NOMO-1 (cell line): ENCODE measurements at regions not wholly inside any gene's neighbourhood (a gene's known extent, or its start where the extent isn't known, plus 50 kb on each side); places are given as distances from the start of the nearest gene placed in this dataset.
"Not testable (repeated sequence)": the region's sequence is repeated elsewhere in the genome, so short reads cannot be mapped to it uniquely, and the experiment has no call there.

Experiments
- DNase-seq, 2 experiments: peaks; one replicate each; lab custom pipeline; 2025; ENCODE audit not compliant: unreplicated experiment in 2 of 2; lab: John Stamatoyannopoulos, UW

DNA sequence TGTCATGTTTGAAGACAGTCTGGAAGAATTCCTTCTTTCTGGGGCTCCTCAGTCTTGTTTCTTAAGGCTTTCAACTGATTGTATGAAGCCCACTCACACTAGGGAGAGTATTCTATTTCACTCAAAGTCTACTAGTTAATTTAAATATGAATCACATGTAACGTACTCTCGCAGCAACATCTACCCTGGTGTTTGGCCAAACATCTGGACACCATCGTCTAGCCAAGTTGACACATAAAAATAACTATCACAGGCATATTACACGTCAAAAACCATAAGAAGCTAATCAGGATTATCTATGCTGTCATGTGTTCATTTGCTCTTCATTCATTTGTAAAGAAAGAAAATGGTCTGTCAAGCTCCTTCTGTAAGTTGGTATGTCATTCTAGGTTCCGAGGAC is 787.4 kb downstream of the KCNJ2 start:
- DNase-seq = no peak

- no peak for DNase-seq
Measured at GRCh38 chr17:70961341-70961740, 792.0 kb downstream of the KCNJ2 start.

DNA sequence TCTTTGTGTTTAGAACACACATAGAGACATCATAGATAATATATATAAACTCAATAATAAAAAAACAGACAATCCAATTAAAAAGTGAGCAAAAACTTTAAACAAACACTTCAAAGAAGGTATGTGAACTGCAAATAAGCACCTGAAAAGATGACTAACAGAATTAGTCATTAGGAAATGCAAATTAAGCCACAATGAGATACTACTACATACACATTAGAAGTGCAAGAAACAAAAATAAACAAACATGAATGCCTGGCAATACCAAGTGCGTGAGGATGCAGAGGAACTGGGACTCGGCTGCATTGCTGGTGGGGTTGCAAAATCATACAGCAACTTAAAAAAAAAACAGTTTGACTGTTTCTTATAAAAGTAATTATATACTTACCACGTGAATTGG is 799.0 kb downstream of the KCNJ2 start:
- DNase-seq = no peak

- no peak for DNase-seq
Measured at GRCh38 chr17:70969521-70970034, 800.2 kb downstream of the KCNJ2 start.

DNA sequence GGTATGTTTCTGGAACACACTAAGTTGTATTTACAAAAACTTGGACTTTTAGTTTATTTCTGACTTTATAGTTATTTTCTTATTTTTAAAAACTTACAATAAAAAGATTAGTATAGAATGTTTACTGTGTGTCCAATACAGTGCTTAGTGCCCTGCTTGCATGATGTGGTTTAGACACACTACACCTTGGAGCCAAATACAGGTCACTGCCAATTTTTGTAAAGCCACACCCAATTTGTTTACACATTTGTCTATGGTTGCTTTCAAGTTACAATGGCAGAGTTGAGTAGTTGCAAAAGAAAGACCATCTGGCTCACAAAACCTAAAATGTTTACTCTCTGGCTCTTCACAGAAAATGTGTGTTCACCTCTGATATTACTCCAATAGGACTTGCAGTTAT is 807.1 kb downstream of the KCNJ2 start:
- no peak for DNase-seq

DNA sequence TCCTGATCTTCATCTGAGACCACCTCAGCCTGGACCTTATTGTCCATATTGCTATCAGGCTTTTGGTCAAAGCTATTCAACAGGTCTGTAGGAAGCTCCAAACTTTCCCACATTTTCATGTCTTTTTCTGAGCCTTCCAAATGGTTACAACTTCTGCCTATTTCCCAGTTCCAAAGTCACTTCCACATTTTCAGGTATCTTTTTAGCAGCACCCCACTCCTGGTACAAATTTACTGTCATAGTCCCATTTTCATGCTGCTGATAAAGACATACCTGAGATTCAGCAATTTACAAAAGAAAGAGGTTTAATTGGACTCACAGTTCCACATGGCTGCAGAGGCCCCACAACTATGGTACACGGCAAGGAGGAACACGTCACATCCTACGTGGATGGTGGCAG is 815.5 kb downstream of the KCNJ2 start:
- DNase-seq = no peak

- peak in 1 of 2 experiments; percentile 11 for DNase-seq
Measured at GRCh38 chr17:70987867-70988340, 818.6 kb downstream of the KCNJ2 start.

GRCh38 chr17:70988622-70989021 is 819.3 kb downstream of the KCNJ2 start:
- no peak for DNase-seq

GRCh38 chr17:70989280-70989679 is 819.9 kb downstream of the KCNJ2 start:
- no peak for DNase-seq

DNA sequence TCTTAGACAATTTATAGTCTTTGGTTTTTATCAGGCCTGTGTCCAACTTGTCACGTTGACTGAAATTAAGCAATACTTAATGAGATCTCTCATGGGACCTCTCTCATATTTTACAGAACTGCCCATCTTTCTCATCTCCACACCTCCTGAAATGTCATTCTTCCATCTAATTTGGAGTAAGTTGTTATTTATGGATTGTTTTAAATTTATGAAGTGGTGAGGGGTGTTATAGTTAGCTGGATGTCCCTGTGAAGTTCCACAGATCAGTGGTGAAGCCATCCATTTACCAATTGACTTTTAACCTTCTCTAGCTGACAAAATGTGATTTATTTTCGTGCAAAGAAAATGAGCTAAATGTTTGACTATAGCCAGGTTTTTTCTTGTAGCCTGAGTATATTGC is 824.9 kb downstream of the KCNJ2 start:
- DNase-seq = no peak

- DNase-seq = no peak
Measured at GRCh38 chr17:70995997-70996396, 826.7 kb downstream of the KCNJ2 start.

GRCh38 chr17:71003736-71004135 is 834.4 kb downstream of the KCNJ2 start:
- DNase-seq = no peak

- DNase-seq = no peak
Measured at GRCh38 chr17:71004413-71004812, 835.1 kb downstream of the KCNJ2 start.

- no peak for DNase-seq
Measured at GRCh38 chr17:71011391-71011790, 842.1 kb downstream of the KCNJ2 start.

DNA sequence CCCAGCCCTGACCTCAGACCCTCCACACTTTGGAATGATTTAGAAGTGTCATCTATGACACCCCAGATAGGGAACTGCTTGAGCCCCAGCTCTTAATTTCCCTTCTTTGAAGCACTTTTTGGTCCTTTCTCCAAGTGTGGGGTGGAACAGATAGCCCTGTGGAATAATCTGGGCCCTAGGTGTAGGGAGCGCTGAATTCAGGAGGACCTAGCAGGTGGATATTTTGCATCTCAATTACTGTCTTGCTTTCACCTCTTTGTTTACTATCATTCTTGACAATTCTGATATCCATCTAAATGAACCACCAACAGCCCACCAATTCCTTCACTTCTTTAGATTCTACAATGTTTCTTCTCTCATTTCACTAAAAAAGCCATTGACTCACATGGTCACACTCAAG is 850.4 kb downstream of the KCNJ2 start:
- DNase-seq = no peak

DNA sequence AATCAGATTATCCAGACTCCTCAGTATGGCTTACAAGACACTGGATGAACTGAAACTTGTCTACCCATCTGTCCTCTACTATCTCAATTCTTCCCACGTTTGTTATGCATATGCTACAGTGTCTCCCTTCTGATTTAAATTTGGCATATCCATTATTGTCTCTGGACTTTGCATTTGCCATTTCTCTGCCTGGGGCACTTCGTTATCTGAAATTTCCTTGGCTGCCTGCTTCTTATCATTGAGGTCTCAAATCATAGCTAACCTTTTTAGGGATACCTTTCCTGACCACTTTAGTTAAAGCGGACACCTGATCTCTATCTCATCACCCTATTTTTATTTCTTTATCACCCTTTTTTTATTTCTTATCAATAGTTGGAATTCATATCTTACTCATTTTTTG is 853.4 kb downstream of the KCNJ2 start:
- no peak for DNase-seq

- DNase-seq = no peak
Measured at GRCh38 chr17:71023249-71024030, 854.1 kb downstream of the KCNJ2 start.

DNA sequence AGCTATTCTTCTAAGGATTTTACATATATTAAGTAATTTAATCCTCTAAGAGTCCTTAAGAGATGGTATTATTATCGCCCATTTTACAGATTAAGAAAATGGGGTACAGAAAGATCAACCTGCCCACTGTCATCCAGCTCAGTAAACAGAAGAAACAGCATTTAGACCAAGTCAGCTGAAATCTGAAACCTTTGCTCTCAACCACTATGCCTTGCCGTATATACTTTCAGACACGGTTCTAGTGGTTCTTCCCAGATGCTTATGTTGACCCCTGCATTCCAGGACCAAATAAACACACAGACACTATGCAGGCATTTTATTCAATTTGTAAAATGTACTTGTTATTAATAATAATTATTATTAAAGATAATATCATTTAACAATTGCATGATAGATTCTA is 854.8 kb downstream of the KCNJ2 start:
- no peak for DNase-seq

- no peak for DNase-seq
Measured at GRCh38 chr17:71024969-71025368, 855.6 kb downstream of the KCNJ2 start.

DNA sequence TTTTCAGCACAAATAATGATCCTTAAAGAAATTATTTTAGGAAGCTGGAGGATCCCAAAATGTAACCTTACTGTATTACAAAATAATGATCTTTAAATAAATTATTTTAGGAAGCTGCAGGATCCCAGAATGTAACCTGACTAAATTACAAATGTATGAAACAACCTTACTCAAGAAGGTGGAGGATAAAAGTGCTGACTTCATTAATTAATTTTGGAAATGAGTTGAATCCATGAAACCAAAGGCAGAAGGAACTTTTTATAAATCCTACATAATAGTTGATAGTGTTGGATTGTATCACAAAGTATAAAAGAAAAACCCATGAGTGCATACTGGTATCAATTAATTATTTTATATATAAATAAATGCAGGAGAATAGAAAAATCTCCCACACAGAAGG is 859.9 kb downstream of the KCNJ2 start:
- no peak for DNase-seq

DNA sequence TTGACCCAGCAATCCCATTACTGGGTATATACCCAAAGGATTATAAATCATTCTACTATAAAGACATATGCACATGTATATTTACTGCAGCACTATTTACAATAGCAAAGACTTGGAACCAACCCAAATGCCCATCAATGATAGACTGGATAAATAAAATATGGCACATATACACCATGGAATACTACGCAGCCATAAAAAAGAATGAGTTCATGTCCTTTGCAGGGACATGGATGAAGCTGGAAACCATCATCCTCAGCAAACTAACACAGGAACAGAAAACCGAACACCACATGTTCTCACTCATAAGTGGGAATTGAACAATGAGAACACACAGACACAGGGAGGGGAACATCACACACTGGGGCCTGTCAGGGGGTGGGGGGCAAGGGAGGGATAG is 862.0 kb downstream of the KCNJ2 start:
- not testable (repeated sequence) for DNase-seq

- DNase-seq = no peak
Measured at GRCh38 chr17:71032746-71033273, 863.5 kb downstream of the KCNJ2 start.
